GM21786 (cell line): ENCODE measurements at regions not wholly inside any gene's neighbourhood (a gene's known extent, or its start where the extent isn't known, plus 50 kb on each side); places are given as distances from the start of the nearest gene placed in this dataset.
"Not testable (repeated sequence)": the region's sequence is repeated elsewhere in the genome, so short reads cannot be mapped to it uniquely, and the experiment has no call there.

Experiments
- ATAC-seq: cut with Tn5 transposase; IDR thresholded peaks from one replicate; pipeline ENCODE4 v1.9.1; 2021; ENCODE audit not compliant: unreplicated experiment

- ATAC-seq, result no peak
These were observed 130.4 kb upstream of the MON1B start for GRCh38 chr16:77060614-77061013.

- no peak for ATAC-seq
These were observed 127.9 kb upstream of the MON1B start for GRCh38 chr16:77062878-77063675.

GRCh38 chr16:77063676-77064016 lies 127.3 kb upstream of the MON1B start:
- no peak for ATAC-seq

GRCh38 chr16:77064037-77064436 lies 127.0 kb upstream of the MON1B start:
- no peak for ATAC-seq

- no peak for ATAC-seq
These were observed 124.0 kb upstream of the MON1B start for GRCh38 chr16:77066896-77067496.

- no peak for ATAC-seq
These were observed 123.1 kb upstream of the MON1B start for GRCh38 chr16:77067900-77068299.

GRCh38 chr16:77068402-77068801 lies 122.6 kb upstream of the MON1B start:
- ATAC-seq, result no peak

GRCh38 chr16:77069929-77070328 lies 121.1 kb upstream of the MON1B start:
- ATAC-seq, result no peak

GRCh38 chr16:77070683-77071082 lies 120.3 kb upstream of the MON1B start:
- ATAC-seq, result no peak

GRCh38 chr16:77076839-77077238 lies 114.2 kb upstream of the MON1B start:
- ATAC-seq, result no peak

GRCh38 chr16:77077256-77077922 lies 113.6 kb upstream of the MON1B start:
- no peak for ATAC-seq

- ATAC-seq, result no peak
These were observed 105.0 kb upstream of the MON1B start for GRCh38 chr16:77085981-77086380.

- ATAC-seq, result no peak
These were observed 100.9 kb upstream of the MON1B start for GRCh38 chr16:77090062-77090461.

- no peak for ATAC-seq
These were observed 97.7 kb upstream of the MON1B start for GRCh38 chr16:77093309-77093708.

GRCh38 chr16:77093999-77094398 lies 97.0 kb upstream of the MON1B start:
- ATAC-seq, result no peak

GRCh38 chr16:77111056-77111565 lies 79.9 kb upstream of the MON1B start:
- ATAC-seq, result no peak

GRCh38 chr16:77112746-77113145 lies 78.2 kb upstream of the MON1B start:
- no peak for ATAC-seq

GRCh38 chr16:77113835-77114234 lies 77.2 kb upstream of the MON1B start:
- no peak for ATAC-seq

- ATAC-seq, result not testable (repeated sequence)
These were observed 76.6 kb upstream of the MON1B start for GRCh38 chr16:77114361-77114760.

- ATAC-seq, result no peak
These were observed 74.1 kb upstream of the MON1B start for GRCh38 chr16:77116856-77117255.

- no peak for ATAC-seq
These were observed 73.3 kb upstream of the MON1B start for GRCh38 chr16:77117707-77118106.

- ATAC-seq, result no peak
These were observed 59.6 kb upstream of the MON1B start for GRCh38 chr16:77131398-77131797.
